Psoas muscle (tissue), 7 donors: ENCODE measurements at regions not wholly inside any gene's neighbourhood (a gene's known extent, or its start where the extent isn't known, plus 50 kb on each side); places are given as distances from the start of the nearest gene placed in this dataset.

Source experiments
- ATAC-seq, 4 donors: fragments of 200-7000 bp; cut with Tn5 transposase; one replicate each; pipeline ENCODE4 v1.9.1; 2020; ENCODE audit warnings: moderate library complexity in 3 of 4, mild to moderate bottlenecking in 2 of 4
- DNase-seq, 2 donors: peaks; one replicate each; pipeline ENCODE4 v3.0.0-alpha.2; 2020
- H3K27ac ChIP-seq: fragments of 200-600 bp; one replicate; pipeline ENCODE4 v1.8.0; 2022
- H3K27me3 ChIP-seq, 3 donors: fragments of 200-600 bp in 1 of 3; one replicate each; pipeline versions ENCODE4 v1.6.1 to v1.8.0; 2013 to 2022; ENCODE audit warnings: low read length in 2 of 3, mild to moderate bottlenecking in 2 of 3, moderate library complexity in 1 of 3; ENCODE audit not compliant: insufficient read depth in 3 of 3
- H3K36me3 ChIP-seq, 2 donors: fragments of 200-600 bp in 1 of 2; one replicate each; pipeline versions ENCODE4 v1.6.1 to v1.8.0; 2013 to 2022; ENCODE audit warnings: low read depth in 1 of 2, mild to moderate bottlenecking in 1 of 2, moderate library complexity in 1 of 2; ENCODE audit not compliant: insufficient read depth in 1 of 2
- H3K4me1 ChIP-seq: fragments of 200-600 bp; one replicate; pipeline ENCODE4 v1.8.0; 2022
- H3K4me3 ChIP-seq: fragments of 200-600 bp; one replicate; pipeline ENCODE4 v1.8.0; 2022; ENCODE audit warnings: mild to moderate bottlenecking
- H3K9me3 ChIP-seq: fragments of 200-600 bp; one replicate; pipeline ENCODE4 v1.8.0; 2022
- WGBS, 3 donors: extraction: QIAGEN DNeasy Blood & Tissue Kit; methylation state at CpG; one replicate each; pipeline versions ENCODE4 v1.1.6 to v1.1.7; 2013; 5-methylcytosine and 5-hydroxymethylcytosine counted together
- intact Hi-C, 2 donors: fragments of 100-400 bp; cut with DNase I; formaldehyde crosslinking; loops; one replicate each; pipeline versions ENCODE4 v1.11.0 to v1.14.2; 2022
- TF ChIP-seq, protein P1 (sequence below): fragments of 200-600 bp; IDR thresholded peaks from one replicate; pipeline ENCODE4 v1.8.0; 2022; ENCODE audit warnings: antibody characterized with exemption
- donor health status: healthy with polysubstance abuse.
- donor health status: DM: no; HTN: no; CAD: no; lungs with moderate emphysema.
- donor health status: Bipolar disorder and iron deficiency.
- donor health status: healthy.
- donor health status: DM: yes; HTN: yes; CAD: no.
- donor health status: DM: no; HTN: no; CAD: no.
- donor health status: DM: yes; HTN: yes; CAD: no.

DNA sequence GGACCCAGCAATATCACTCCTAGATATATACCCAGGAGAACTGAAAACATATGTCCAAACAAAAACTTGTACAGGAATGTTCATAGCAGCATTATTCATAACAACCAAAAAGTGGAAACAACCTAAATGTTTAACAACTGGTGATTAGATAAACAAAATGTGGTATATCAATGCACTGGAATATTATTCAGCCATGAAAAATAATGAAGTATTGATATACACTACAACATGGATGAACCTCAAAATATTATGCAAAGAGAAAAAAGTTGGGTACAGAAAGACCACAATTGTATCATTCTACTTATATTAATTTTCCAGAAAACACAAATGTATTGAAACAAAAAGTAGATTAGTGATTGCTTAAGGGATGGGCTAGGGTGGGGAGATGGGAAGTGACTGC lies 498.6 kb downstream of the GRIN2A start:
- DNase-seq = no peak
- ATAC-seq = no peak
- Histone ChIP-seq H3K4me3 (no peak overlapping the region), H3K27ac (no peak overlapping the region), H3K9me3 (peaks cover 9% of the 10 kb centered on the region), H3K36me3 (no peaks in the 10 kb centered on the region), H3K27me3 (peaks cover 0 to 2% (median 0%) of the 10 kb centered on the region in 3 donors), H3K4me1 (no peaks in the 10 kb centered on the region)
- intact Hi-C loops = no loop called here
- TF ChIP-seq, protein P1, sequence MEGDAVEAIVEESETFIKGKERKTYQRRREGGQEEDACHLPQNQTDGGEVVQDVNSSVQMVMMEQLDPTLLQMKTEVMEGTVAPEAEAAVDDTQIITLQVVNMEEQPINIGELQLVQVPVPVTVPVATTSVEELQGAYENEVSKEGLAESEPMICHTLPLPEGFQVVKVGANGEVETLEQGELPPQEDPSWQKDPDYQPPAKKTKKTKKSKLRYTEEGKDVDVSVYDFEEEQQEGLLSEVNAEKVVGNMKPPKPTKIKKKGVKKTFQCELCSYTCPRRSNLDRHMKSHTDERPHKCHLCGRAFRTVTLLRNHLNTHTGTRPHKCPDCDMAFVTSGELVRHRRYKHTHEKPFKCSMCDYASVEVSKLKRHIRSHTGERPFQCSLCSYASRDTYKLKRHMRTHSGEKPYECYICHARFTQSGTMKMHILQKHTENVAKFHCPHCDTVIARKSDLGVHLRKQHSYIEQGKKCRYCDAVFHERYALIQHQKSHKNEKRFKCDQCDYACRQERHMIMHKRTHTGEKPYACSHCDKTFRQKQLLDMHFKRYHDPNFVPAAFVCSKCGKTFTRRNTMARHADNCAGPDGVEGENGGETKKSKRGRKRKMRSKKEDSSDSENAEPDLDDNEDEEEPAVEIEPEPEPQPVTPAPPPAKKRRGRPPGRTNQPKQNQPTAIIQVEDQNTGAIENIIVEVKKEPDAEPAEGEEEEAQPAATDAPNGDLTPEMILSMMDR = no peak

DNA sequence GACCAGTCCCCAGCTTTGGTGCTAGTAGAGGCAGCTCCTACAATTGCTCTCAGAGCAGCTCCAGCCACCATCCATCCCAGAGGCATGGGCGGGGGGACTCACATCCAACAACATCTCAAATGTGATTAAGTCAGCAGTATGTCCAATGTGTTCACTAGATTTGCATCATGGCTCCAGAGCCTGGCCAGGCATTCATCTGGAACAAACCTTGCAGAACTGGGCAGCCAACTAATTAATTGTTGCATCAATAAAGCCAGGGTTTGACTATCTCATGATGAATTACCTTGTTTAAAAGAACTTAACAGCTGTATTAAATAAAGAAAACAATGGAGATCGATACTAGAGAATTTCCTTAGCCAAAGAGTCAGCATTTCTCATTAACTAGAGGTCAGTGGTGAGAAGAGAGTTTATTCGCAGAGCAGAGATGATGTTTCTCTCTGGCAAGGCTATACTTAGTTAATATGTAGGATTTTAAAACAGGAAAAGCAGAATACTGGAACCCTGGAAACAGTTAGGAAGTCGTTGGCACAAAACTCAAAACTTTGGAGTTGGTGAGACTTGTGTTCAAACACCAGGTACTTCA lies 494.4 kb downstream of the GRIN2A start:
- 63 to 76% (median 71%) methylated on average over 4 of the region's 4 CpGs for WGBS, 3 donors
- H3K27ac ChIP-seq = no peak overlapping the region

DNA sequence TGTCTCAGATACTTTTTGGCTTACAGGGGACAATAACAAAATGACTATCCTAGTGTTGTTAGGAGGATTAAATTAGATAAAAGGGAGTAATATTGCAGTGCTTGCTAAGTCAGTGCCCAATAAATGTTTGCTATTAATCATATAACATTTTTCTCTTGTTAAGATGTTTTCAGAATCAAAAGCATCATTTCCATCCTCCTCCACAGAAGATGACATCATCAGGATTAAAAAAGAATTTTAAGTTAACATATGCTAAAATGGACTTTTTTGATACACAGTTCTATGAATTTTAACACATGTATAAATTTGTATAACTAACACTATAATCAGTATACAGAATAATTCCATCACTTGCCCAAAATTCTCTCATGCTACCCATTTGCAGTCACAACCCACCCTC lies 492.6 kb downstream of the GRIN2A start:
- Histone ChIP-seq H3K4me1 (no peaks in the 10 kb centered on the region), H3K27me3 (no peaks in the 10 kb centered on the region), H3K27ac (no peak overlapping the region), H3K4me3 (no peak overlapping the region), H3K9me3 (no peaks in the 10 kb centered on the region), H3K36me3 (no peaks in the 10 kb centered on the region)
- intact Hi-C loops = no loop called here
- ATAC-seq (no peak), DNase-seq (no peak)
- TF ChIP-seq, protein P1 = no peak

More for the DNA sequence above, 494.4 kb downstream of the GRIN2A start:
- H3K4me1 ChIP-seq = no peaks in the 10 kb centered on the region
- TF ChIP-seq, protein P1 = no peak
- no peaks in the 10 kb centered on the region for H3K36me3 ChIP-seq
- intact Hi-C loops = no loop called here
- H3K27me3 ChIP-seq = peaks cover 0 to 1% (median 0%) of the 10 kb centered on the region in 3 donors
- no peak for DNase-seq
- no peak overlapping the region for H3K4me3 ChIP-seq
- H3K9me3 ChIP-seq = peaks cover 9% of the 10 kb centered on the region
- no peak for ATAC-seq

DNA sequence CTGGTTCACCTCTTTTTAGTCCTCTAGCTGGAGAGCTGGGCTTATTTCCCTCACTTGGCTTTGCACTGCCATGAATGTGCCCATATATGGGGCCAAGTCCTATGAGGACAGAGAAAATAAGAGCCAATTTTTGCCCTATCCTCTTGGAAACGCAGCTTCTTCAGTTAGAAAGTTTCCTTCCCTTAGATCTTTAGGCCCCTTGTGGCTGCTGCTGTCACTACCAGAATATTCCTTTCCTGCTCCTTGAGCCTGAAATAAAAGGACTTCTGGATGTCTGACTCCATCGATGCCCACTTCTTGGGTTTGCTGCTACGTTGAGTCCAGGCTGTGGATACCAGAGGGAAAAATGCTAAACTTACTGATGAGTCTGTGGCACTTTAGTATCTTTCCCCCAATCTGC lies 487.1 kb downstream of the GRIN2A start:
- TF ChIP-seq, protein P1 = no peak
- H3K9me3 ChIP-seq = no peaks in the 10 kb centered on the region
- H3K4me3 ChIP-seq = no peak overlapping the region
- H3K27ac ChIP-seq = no peak overlapping the region
- WGBS, 3 donors = 68 to 75% (median 73%) methylated on average over 3 of the region's 3 CpGs
- intact Hi-C loops = loop anchor here in 1 of 2 donors (10.0 kb wide), 1 partner anchor 270 kb away; no protein-coding TSS in a partner anchor
- H3K27me3 ChIP-seq = peaks cover 0 to 4% (median 0%) of the 10 kb centered on the region in 3 donors
- DNase-seq = no peak
- no peaks in the 10 kb centered on the region for H3K36me3 ChIP-seq
- no peak for ATAC-seq
- H3K4me1 ChIP-seq = no peaks in the 10 kb centered on the region
